GM18499 (cell line): ENCODE measurements at regions not wholly inside any gene's neighbourhood (a gene's known extent, or its start where the extent isn't known, plus 50 kb on each side); places are given as distances from the start of the nearest gene placed in this dataset.
"Not testable (repeated sequence)": the region's sequence is repeated elsewhere in the genome, so short reads cannot be mapped to it uniquely, and the experiment has no call there.

ENCODE experiments used
- ATAC-seq: cut with Tn5 transposase; IDR thresholded peaks from one replicate; pipeline ENCODE4 v1.9.1; 2021; ENCODE audit warnings: moderate number of reproducible peaks; ENCODE audit not compliant: insufficient read depth, unreplicated experiment

DNA sequence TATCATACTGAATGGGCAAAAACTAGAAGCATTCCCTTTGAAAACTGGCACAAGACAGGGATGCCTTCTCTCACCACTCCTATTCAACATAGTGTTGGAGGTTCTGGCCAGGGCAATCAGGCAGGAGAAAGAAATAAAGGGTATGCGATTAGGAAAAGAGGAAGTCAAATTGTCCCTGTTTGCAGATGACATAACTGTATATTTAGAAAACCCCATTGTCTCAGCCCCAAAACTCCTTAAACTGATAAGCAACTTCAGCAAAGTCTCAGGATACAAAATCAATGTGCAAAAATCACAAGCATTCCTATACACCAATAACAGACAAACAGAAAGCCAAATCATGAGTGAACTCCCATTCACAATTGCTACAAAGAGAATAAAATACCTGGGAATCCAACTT, 52.5 kb upstream of the CCDC71L start:
- not testable (repeated sequence) for ATAC-seq

DNA sequence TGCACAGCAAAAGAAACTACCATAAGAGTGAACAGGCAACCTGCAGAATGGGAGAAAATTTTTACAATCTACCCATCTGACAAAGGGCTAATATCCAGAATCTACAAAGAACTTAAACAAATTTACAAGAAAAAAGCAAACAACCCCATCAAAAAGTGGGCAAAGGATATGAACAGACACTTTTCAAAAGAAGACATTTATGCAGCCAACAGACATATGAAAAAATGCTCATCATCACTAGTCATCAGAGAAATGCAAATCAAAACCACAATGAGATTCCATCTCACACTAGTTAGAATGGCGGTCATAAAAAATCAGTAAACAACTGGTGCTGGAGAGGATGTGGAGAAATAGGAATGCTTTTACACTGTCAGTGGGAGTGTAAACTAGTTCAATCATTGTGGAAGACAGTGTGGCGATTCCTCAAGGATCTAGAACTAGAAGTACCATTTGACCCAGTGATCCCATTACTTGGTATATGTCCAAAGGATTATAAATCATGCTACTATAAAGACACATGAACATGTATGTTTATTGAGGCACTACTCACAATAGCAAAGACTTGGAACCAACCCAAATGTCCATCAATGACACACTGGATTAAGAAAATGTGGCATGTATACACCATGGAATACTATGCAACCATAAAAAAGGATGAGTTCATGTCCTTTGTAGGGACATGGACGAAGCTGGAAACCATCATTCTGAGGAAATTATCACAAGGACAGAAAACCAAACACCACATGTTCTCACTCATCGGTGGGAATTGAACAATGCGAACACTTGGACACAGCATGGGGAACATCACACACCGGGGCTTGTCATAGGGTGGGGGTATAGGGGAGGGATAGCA, 53.9 kb upstream of the CCDC71L start:
- ATAC-seq: not testable (repeated sequence)

DNA sequence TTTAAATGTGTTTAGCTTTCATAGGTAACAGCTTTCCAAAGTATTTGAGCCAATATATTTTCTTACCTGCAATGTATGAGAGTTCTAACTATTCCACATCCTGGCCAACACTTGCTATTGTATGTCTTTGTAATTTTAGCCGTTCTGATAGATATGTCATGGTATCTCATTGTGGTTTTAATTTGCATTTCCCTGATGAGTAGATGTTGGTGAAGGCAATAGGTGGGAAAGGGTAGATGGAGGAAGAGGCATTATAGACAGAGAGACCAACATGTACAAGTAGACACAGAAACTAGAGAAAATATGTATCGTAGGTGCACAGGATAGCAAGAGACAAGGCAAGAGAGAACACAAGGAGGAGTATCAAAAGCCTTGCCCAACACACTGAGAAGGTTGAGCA, 54.8 kb upstream of the CCDC71L start:
- no peak for ATAC-seq

DNA sequence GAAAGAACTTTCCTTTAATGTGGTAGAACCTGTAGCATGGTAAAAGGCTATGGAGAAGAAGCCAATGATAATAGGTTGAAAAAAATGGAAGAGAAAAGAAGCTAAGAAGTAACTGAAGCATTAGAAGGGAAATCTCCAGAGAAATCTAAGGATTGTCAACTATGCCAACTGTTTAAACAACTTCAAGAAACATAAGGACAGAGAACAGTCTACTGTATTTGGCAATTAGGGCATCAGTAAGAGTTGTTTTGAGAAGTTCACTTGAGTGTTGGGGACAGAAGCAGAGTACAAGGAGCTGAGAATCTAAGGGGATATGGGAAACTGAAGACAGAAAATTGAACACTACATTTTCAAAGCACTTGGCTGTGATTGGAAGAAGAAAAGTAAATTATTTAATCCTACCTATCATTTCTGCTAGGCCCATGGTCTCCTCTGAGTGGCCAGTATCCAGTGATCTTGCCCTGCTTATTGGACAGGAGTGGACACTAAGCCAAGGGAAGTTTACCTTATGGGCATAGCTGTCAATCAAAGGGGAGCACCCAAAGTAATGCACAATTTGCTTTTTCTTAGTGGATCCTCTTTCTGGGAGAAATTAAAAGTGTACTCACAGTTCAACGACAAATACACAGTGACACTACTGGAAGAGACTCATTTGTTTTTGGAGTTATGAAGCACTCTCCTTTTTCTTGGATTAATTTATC, 56.4 kb upstream of the CCDC71L start:
- no peak for ATAC-seq

DNA sequence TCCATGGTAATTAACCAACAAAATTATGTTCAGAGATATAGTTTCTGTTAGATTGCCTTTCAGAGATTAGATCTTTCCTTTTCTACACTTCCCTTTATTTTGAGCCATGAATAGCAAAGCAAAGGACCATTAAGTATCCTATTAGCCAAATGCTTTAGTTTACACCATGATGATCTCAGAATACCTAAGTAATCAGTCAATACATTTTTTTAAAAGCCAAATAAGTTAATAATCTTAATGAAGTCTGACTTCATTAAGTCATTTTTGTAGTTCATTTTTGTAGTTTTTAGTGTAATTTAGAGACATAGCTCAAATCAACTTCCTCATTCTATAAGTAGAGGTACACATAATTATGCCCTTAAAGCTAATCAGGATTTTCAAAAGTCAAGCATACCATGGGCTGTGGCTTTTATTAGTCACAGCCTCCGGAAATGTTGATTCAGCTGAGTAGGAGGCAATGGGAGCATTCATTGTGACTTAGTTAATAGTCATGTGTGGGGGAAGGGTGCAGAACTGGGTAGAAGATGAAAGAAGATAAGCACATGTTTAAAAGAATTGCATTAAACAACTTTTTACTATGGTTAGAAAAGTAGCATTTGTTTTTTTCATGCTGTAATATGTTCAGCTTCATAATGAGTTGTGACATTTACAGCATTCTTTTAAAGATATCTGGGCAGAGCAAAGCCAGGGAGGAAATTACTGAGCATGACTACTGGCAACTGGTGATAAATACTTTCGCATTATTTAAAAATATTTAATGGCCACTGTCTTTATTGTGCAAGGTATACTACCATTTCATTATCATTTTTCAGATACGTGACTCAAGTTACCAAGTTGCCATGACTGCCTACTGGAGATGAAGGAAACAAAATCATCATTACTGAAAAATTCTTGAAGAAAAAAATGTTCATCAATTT, 57.3 kb upstream of the CCDC71L start:
- peak; percentile 76 for ATAC-seq

DNA sequence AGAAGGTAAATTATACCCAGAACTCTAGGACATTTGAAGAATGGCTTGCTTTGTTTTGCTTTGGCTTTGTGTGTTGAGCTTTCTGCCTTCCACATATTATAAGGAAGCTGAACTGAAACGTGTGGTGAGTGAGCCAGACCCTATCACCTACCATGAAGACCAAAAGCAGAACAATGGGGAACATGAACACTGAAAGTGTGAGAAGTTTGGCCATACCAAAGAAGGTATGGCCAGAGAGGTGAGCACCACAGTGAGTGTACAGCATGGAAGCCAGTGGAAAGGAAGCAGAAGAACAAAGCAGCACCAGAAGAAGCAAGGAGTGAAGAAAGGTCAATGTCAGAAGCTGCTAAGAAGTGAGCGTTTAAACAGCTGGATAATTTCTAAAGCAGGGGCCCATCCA, 59.7 kb upstream of the CCDC71L start:
- peak; percentile 43 for ATAC-seq

DNA sequence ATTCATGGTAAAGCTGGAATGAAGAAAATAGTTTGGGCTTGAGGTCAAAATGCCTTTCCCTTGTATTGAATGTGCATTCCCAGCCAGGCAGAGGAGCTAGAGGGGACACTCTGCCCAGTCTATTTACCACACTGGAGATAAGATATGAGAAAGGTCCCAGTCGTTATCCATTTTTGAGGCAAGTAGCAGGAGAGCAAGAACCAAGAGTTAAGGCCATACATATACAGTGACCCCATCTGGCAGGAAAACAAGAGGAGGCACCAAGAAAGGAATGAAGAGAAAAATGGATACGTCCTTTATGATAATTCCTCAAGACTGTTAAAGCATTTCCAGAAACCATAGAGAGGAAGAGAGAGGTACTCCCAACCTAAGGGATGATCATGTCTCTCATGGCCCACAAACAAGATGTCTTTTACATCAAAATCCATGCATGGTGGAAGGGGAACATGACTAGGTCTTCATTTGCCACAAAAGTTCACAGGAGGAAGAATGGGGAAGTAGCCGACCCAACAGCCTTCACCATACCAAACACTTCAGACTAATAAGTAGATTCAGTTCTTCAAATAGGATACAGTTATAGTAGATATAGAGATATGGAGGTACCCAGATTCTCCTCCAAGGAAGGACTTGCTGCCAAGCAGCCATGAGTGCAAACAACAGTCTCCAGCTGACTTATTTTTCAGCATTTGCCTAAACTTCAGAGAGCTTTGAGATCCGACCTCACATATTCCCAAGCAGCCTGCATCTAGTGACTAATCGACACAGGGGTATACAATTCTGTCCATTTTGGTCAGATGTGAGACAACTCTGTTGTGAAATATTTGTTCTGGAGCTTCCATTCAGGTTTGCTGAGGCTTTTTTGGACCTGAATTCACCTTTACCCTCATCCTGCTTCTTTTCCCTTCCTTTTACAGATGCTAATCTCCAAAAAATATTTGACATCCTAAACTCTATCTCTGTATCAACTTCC, 61.1 kb upstream of the CCDC71L start:
- ATAC-seq: no peak

DNA sequence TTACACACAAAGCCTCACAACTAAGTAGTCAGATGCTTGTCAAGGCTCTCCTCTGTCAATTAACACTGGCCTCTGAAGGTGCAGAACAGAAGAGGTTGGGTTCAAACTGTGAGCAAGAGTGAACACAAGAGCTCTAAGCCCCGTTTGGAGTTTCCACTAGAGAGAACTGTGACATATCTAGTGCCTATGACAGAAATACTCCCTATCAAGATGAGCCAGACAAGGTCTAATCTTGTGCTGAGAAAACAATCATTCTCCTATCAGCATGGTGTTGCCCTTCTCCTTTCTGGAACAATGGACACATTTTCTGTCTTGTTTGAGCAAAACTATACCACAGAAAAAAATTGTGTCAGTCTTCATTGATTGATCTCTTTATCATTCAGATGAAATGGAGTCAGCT, 62.4 kb upstream of the CCDC71L start:
- no peak for ATAC-seq

DNA sequence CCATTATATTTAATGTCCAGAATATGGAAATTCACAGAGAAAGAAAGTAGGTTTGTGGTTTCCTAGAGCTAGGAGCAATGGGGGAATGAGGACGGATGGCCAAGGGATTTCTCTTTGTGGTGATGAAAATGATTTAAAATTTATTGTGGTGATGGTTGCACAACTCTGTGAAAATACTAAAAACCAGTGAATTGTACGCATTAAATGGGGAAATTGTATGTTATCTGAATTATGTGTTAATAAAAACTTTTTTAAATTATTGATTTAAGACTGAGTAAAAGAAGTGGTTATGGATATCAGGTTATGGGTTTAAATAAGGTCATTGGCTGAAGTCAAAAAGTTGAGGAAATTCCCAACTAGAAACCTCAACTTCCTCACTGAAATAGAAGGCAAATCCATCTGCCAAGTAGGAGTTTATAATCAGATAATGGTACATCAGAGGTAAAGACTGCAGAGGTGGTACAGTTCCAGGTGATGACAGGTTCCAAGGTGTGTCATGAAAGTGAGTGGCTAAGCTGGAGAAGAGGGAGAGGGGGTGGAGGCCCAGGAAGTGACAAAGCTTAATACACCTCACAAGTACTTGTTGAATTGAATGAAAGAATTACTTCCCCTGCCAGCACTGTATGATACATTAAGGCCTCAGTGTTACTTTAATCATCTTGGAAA, 68.9 kb upstream of the CCDC71L start:
- no peak for ATAC-seq

DNA sequence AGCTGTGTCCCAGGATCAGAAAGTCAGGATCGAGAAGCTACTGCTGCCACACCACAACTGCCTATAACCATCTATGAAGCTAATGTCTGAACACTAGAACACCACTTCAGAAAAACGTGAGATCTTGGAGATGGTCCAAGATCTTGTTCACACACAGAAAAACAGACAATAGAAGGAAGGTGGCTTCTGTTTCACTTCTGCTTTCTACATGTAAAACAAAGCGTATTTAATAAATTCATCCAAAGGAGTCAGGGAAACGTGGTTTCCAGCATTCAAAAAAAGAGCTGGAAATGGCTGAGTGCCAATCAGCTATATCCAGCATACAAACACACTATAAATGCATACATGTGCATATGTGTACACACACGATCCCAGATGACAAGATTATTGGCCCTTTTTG, 70.2 kb upstream of the CCDC71L start:
- peak; percentile 67 for ATAC-seq

DNA sequence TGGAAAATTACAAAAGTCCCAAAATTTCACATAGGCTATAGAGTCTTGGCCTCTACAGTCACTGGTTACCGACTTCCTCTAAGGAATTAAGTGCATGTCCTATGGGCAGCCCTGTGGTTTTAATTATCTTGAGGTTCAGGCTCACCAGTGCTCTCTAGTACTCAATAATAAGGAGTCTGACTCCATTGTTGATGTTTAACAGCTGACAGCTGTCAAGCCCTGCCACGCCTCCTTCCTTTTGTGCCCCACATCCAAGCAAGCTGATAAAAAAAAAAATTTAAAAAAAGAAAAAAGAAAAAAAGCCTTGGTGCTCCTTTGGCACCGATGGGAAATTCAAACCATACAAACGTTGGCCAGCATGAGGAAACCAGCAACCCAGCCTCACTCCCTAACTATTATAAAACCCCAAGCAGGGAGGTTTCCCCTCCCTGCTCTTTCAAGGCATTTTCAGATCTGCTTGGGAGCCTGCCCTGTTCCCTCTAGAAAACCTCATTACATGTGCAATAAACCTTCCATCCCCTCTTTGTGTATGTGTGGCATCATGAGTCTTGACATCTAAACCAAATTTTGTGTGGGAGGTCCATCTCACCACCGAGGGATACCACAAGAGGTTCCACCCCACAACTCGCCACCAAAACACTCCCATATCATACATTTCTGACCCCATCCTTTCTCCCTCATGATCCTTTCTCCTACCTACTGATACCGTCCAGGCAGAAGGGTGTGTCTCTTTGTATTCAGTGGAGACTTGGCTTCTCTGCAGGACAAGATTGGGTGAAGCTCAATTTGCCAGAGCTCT, 70.9 kb upstream of the CCDC71L start:
- ATAC-seq: no peak

DNA sequence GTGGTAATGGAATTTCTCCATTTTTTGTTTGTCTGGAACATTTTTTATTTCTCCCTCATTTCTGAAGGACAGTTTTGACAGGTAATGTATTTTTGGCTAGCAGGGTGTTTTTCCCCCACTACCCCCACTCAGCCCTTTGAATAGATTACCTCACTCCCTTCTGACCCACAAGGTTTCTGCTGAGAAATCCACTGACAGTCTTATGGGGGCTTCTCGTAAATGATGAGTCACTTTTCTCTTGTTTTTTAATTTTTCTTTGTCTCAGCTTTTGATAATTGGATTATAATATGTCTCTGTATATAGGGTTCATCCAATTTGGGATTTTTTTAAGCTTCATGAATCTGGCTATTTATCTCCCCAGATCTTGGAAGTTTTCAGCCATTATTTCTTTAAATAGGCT, 74.7 kb upstream of the CCDC71L start:
- ATAC-seq: no peak

DNA sequence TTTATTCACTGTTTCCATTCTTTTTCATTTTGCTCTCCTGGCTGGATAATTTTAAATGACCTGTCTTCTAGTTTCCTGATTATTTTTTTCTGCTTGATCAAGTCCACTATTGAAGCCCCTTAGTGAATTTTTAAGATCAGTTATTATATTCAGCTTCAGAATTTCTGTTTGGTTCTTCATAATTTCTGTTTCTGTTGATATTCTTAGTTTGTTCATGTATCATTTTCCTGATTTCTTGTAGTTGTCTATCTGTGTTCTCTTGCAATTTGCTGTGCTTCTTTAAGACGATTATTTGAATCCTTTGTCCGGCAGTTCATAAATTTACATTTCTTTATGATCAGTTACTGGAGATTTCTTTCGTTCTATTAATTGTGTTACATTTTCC, 75.2 kb upstream of the CCDC71L start:
- ATAC-seq: no peak

DNA sequence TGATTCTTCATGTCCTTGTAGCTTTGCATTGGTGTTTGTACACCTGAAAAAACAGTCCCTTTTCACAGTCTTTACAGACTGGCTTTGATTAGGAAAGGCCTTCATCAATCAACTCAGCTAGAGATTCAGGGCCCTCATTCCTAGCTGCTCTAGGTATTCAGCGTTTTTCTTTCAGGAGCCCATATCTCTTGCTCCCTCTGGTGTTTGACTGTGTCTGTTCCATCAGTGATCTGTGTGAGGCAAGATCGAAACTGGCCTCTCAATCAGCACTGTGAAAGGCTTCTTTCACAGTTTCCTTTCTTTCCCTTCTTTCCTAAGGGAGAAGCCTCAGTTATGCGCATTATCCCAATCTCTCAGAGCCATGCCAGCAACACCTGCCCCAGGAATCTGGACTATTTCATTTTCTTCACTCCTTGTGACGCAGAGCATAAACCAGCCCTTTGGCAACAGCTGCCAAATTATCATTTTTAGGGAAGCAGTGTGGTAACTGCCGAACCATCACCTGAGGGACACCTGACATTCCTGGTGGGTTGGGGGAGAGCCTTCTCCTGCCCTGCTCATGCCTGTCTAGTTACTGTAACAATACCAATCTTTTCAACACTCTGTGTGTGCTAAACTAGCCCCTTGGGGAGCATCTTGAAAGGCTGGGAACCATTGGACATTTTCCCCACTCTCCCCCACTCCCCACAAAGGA, 75.7 kb upstream of the CCDC71L start:
- no peak for ATAC-seq

DNA sequence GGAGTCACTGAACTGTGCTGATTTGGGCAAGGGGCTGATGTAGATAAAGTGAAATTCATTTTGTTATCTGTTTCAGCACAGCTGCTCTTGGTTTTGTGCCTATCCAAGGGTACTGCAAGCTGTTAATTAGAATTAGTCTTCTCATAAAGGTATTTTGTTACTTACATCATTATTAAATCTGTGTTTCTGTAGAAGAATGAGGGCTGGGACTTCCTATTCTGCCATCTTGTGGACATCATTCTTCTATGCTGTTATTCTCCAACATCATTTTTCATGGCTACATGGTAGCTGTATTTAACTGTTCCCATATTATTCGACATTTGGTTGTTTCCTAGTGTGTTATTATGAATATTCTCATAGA, 76.2 kb upstream of the CCDC71L start:
- ATAC-seq: no peak

DNA sequence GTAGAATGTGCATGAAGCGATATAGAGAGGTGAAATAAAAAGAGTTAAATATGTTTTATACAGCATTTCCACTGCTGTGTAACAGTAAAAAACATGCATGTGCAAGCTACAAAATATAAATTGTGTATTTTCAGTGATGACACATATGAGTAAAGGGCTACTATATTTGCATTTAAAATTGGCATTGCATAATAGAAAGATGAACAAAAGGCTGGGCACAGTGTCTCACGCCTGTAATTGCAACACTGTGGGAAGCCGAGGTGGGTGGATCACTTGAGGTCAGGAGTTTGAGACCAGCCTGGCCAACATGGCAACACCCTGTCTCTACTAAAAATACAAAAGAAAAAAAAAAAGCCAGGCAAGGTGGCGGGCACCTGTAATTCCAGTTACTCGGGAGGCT, 79.8 kb upstream of the CCDC71L start:
- no peak for ATAC-seq

DNA sequence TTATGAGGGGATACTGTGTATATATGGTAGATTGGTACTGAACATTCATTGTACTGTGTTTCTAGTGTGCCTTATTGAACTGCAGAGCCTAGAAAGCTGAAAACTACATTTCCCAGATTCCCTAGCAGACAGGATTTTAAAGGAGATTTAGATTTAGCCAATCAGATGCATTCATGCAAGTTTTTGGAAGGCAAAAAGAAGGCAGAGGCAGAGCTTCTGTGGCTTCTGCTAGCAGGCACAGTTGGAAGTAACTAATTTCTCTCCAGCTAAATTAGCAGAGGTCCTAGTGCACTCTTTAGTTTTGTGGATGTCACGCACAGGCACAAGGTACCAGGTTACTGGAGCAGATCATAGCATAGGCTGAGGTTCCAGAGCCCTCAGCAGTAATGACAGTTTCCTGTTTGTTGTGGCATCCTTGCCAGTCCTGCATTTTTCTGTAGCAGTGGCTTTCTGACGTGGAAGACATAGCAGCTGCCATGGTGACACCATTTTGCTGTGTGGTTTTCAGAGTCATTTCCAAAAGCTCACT, 83.7 kb upstream of the CCDC71L start:
- ATAC-seq: no peak

DNA sequence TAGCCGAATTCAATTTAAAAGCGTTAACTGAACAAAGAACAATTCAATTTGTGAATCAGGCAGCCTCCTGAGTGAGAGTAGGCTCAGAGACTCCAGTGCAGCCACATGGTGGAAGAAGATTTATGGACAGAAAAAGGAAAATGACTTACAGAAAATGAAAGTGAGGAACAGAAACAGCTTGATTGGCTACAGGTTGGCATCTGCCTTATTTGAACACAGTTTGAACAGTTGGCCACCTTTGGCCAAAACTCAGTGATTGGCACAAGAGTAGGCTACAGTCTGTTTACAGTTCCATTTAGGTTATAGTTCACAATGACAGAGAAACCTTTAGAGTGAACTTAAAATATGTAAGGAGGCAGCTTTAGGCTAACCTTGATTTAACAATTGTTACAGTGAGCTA, 86.3 kb upstream of the CCDC71L start:
- ATAC-seq: not testable (repeated sequence)
